K562 (cell line): ENCODE measurements at regions not wholly inside any gene's neighbourhood (a gene's known extent, or its start where the extent isn't known, plus 50 kb on each side); places are given as distances from the start of the nearest gene placed in this dataset.

Experiments used
- ATAC-seq: fragments of 200-7000 bp; cut with Tn5 transposase; 3 replicates; pipeline ENCODE4 v1.9.1; 2020; ENCODE audit warnings: moderate library complexity
- BruUV-seq: library from RNA; stranded (reverse); fragments of 400-500 nt; replicated peaks from 2 replicates; lab custom pipeline; 2021; lab: Mats Ljungman, UMichigan
- CTCF ChIA-PET: fragments of 300-600 bp; formaldehyde crosslinking; extraction: SDS; loops from one replicate; lab custom pipeline; 2021; ENCODE audit warnings: low intra/inter-chr PET ratio; lab: Yijun Ruan, JAX
- POLR2A ChIA-PET: fragments of 300-600, 350-650 bp; sonication (Branson Sonifier 250); formaldehyde crosslinking; extraction: SDS; loops from one replicate; lab custom pipeline; 2021; ENCODE audit warnings: antibody characterized with exemption, inconsistent platforms; lab: Yijun Ruan, JAX
- DNase-seq, 4 experiments: peaks; one replicate each; pipeline versions ENCODE4 v3.0.0 to v3.0.0-alpha.2; 2011 to 2018; ENCODE audit warnings: low spot score in 3 of 4, mixed read lengths in 3 of 4; ENCODE audit errors: extremely low read depth in 1 of 4
- FAIRE-seq: peaks from 2 replicates; lab custom pipeline; 2011; peaks lifted over from hg19 to GRCh38; lab: Jason Lieb, UNC
- H2AFZ ChIP-seq: 2 replicates; pipeline ENCODE4 v1.6.0; 2011; ENCODE audit warnings: low read depth, low read length, control low read depth, inconsistent platforms
- H3K27ac ChIP-seq: fragments of 200-600 bp; 3 replicates; pipeline ENCODE4 v1.8.0; 2011; ENCODE audit warnings: low read depth, mild to moderate bottlenecking, control low read depth, inconsistent platforms, low read length, moderate library complexity, mixed read lengths; ENCODE audit errors: extremely low read depth
- H3K27me3 ChIP-seq, 2 experiments: fragments of 300-600 bp in 1 of 2; 2 replicates in 1 of 2; 3 replicates in 1 of 2; pipeline versions ENCODE4 v1.6.0 to v1.8.0; 2011; ENCODE audit warnings: inconsistent platforms in 2 of 2, low read length in 2 of 2, mild to moderate bottlenecking in 1 of 2, mixed read lengths in 1 of 2, moderate library complexity in 1 of 2; ENCODE audit not compliant: control insufficient read depth in 2 of 2, insufficient read depth in 2 of 2
- H3K36me3 ChIP-seq: fragments of 300-600 bp; 3 replicates; pipeline ENCODE4 v1.8.0; 2011; ENCODE audit warnings: mild to moderate bottlenecking, low read length, inconsistent platforms; ENCODE audit not compliant: control insufficient read depth, insufficient read depth
- H3K4me1 ChIP-seq, 2 experiments: fragments of 200-600 bp in 1 of 2; replicated peaks in 1 of 2; 2 replicates in 1 of 2; 3 replicates in 1 of 2; pipeline versions ENCODE4 v1.5.1 to v1.8.0; 2011; ENCODE audit warnings: inconsistent platforms in 2 of 2, low read length in 2 of 2, mild to moderate bottlenecking in 1 of 2, mixed read lengths in 1 of 2, moderate library complexity in 1 of 2; ENCODE audit not compliant: control insufficient read depth in 2 of 2, insufficient read depth in 2 of 2
- H3K4me2 ChIP-seq: 2 replicates; pipeline ENCODE4 v1.6.1; 2011; ENCODE audit warnings: low read length, control low read depth, inconsistent platforms, mixed read lengths; ENCODE audit not compliant: insufficient read depth
- H3K4me3 ChIP-seq: fragments of 200-600 bp; sonication (generic), shearing (Covaris generic); 2 replicates; pipeline ENCODE4 v1.5.1; 2016; ENCODE audit warnings: control low read depth, inconsistent platforms
- H3K79me2 ChIP-seq: fragments of 200-600 bp; 3 replicates; pipeline ENCODE4 v1.8.0; 2011; ENCODE audit warnings: low read length, inconsistent platforms; ENCODE audit not compliant: control insufficient read depth, insufficient read depth
- H3K9ac ChIP-seq, 2 experiments: 2 replicates each; pipeline versions ENCODE4 v1.6.0 to v1.6.1; 2011; ENCODE audit warnings: low read depth in 2 of 2, low read length in 2 of 2, control low read depth in 1 of 2, inconsistent platforms in 1 of 2, mild to moderate bottlenecking in 1 of 2, mixed read lengths in 1 of 2; ENCODE audit not compliant: insufficient read depth in 1 of 2
- H3K9me1 ChIP-seq: one replicate; pipeline ENCODE4 v1.6.0; 2011; ENCODE audit warnings: inconsistent platforms, mild to moderate bottlenecking, low read length, moderate library complexity; ENCODE audit not compliant: control insufficient read depth, insufficient read depth
- H3K9me3 ChIP-seq: replicated peaks from 2 replicates; pipeline ENCODE4 v1.5.1; 2011; ENCODE audit warnings: low read depth, low read length, inconsistent platforms; ENCODE audit not compliant: control insufficient read depth, insufficient read depth
- H4K20me1 ChIP-seq: replicated peaks from 2 replicates; pipeline ENCODE4 v1.6.1; 2011; ENCODE audit warnings: low read length, inconsistent platforms, mixed read lengths; ENCODE audit not compliant: control insufficient read depth, insufficient read depth
- E2F4 ChIP-seq: sonication (generic); formaldehyde crosslinking; IDR thresholded peaks from 2 replicates; pipeline ENCODE4 v1.8.0; 2022; ENCODE audit warnings: mild to moderate bottlenecking, low read depth, missing genetic modification reagents
- ESRRA ChIP-seq: fragments of 450-650 bp; IDR thresholded peaks from 2 replicates; pipeline ENCODE4 v1.6.1; 2014; ENCODE audit warnings: low read depth, mild to moderate bottlenecking, moderate library complexity, borderline replicate concordance
- JUN ChIP-seq, 2 experiments: sonication (generic) in 1 of 2; formaldehyde crosslinking in 1 of 2; IDR thresholded peaks; 2 replicates each; pipeline versions ENCODE4 v1.6.1 to v1.8.0; 2012 to 2022; ENCODE audit warnings: borderline replicate concordance in 2 of 2, mild to moderate bottlenecking in 2 of 2, improper control_type of control experiment in 1 of 2, low read depth in 1 of 2, low read length in 1 of 2, missing genetic modification reagents in 1 of 2
- MYBL2 ChIP-seq, 2 experiments: fragments of 450-650 bp in 1 of 2; sonication (generic) in 1 of 2; formaldehyde crosslinking in 1 of 2; IDR thresholded peaks; 2 replicates each; pipeline versions ENCODE4 v1.6.1 to v1.8.1; 2017 to 2022; ENCODE audit warnings: borderline replicate concordance in 1 of 2, inconsistent platforms in 1 of 2, low read depth in 1 of 2, mild to moderate bottlenecking in 1 of 2, missing genetic modification reagents in 1 of 2, moderate library complexity in 1 of 2
- RBM15 ChIP-seq: fragments of 200-400 bp; formaldehyde crosslinking; IDR thresholded peaks from 2 replicates; pipeline ENCODE4 v1.6.1; 2018; ENCODE audit warnings: mild to moderate bottlenecking, low read length, moderate library complexity; ENCODE audit not compliant: insufficient read depth
- RBM39 ChIP-seq: fragments of 200-400 bp; formaldehyde crosslinking; optimal IDR thresholded peaks from 2 replicates; pipeline ENCODE3; 2018; ENCODE audit warnings: low read depth, low read length
- SAFB2 ChIP-seq: fragments of 200-400 bp; formaldehyde crosslinking; IDR thresholded peaks from 2 replicates; pipeline ENCODE4 v1.6.1; 2018; ENCODE audit warnings: borderline replicate concordance, low read length, low read depth, moderate library complexity; ENCODE audit not compliant: severe bottlenecking
- THRA ChIP-seq: fragments of 450-650 bp; IDR thresholded peaks from 2 replicates; pipeline ENCODE4 v1.6.1; 2017; ENCODE audit warnings: mild to moderate bottlenecking, moderate library complexity
- THRB ChIP-seq: fragments of 450-650 bp; formaldehyde crosslinking; conservative IDR thresholded peaks from 2 replicates; pipeline ENCODE4 v1.4.0; 2022; ENCODE audit warnings: mild to moderate bottlenecking, missing genetic modification characterization
- ZFP1 ChIP-seq: fragments of 450-650 bp; formaldehyde crosslinking; IDR thresholded peaks from 2 replicates; pipeline ENCODE4 v1.4.0; 2020; ENCODE audit warnings: mild to moderate bottlenecking, mixed read lengths
- ZMIZ1 ChIP-seq, 2 experiments: fragments of 150-350 bp in 1 of 2; IDR thresholded peaks; 2 replicates each; pipeline ENCODE4 v1.6.1; 2012 to 2016; ENCODE audit warnings: low read depth in 2 of 2, low read length in 2 of 2, mild to moderate bottlenecking in 1 of 2, moderate library complexity in 1 of 2
- ZNF551 ChIP-seq: fragments of 250-450 bp; sonication (Bioruptor Pico); IDR thresholded peaks from 2 replicates; pipeline ENCODE4 v1.5.0; 2021; ENCODE audit warnings: mild to moderate bottlenecking, moderate library complexity
- in situ Hi-C: fragments of 300-500 bp; cut with MboI; formaldehyde crosslinking; loops from 4 replicates; pipeline ENCODE4 v1.15.0; 2018; ENCODE audit warnings: inconsistent platforms, mixed read lengths
- intact Hi-C: fragments of 100-400 bp; cut with micrococcal nuclease; formaldehyde crosslinking; loops from 2 replicates; pipeline ENCODE4 v1.14.2; 2022

- Histone ChIP-seq H4K20me1 (no peaks in the 10 kb centered on the region), H3K27ac (no peak overlapping the region), H3K9ac (no peak overlapping the region), H3K9me3 (no peaks in the 10 kb centered on the region), H3K79me2 (no peaks in the 10 kb centered on the region), H3K4me1 (no peaks in the 10 kb centered on the region), H3K36me3 (no peaks in the 10 kb centered on the region), H3K27me3 (no peaks in the 10 kb centered on the region), H3K9me1 (no peaks in the 10 kb centered on the region), H3K4me2 (no peak overlapping the region), H3K4me3 (no peak overlapping the region), H2AFZ (no peak overlapping the region)
- ChIA-PET CTCF (no interaction called here), POLR2A (no interaction called here)
- in situ Hi-C loops: no loop called here
- intact Hi-C loops: no loop called here
- DNase-seq (no peak), FAIRE-seq (no peak), ATAC-seq (no peak)
- no TSS peak for BruUV-seq
- TF ChIP-seq RBM15 (no peak), SAFB2 (no peak), ZMIZ1 (IDR thresholded peaks at IDR 0.05; ENCODE audit: low read depth in 2 of 2, low read length in 2 of 2) (no peak), JUN (IDR thresholded peaks at IDR 0.05; ENCODE audit: borderline replicate concordance, low read depth, low read length) (no peak), JUN (CRISPR knock-in tag; IDR thresholded peaks at IDR 0.05; ENCODE audit: borderline replicate concordance) (no peak), RBM39 (no peak), ZFP1 (CRISPR knock-in tag) (no peak), THRA (no peak), ZNF551 (CRISPR knock-in tag) (no peak), ESRRA (no peak), THRB (CRISPR knock-in tag) (no peak), E2F4 (CRISPR knock-in tag) (no peak), MYBL2 (IDR thresholded peaks at IDR 0.05; ENCODE audit: low read depth) (no peak), MYBL2 (CRISPR knock-in tag; IDR thresholded peaks at IDR 0.05; ENCODE audit: borderline replicate concordance) (no peak)
Measured at GRCh38 chr13:60647547-60647946, 250.5 kb downstream of the TDRD3 start.
